H9 (cell line): ENCODE measurements at regions not wholly inside any gene's neighbourhood (a gene's known extent, or its start where the extent isn't known, plus 50 kb on each side); places are given as distances from the start of the nearest gene placed in this dataset.

Experiments used
- DNase-seq: peaks from one replicate; pipeline ENCODE4 v3.0.0-alpha.2; 2017
- H2AFZ ChIP-seq: one replicate; pipeline ENCODE4 v1.6.1; 2013; ENCODE audit warnings: mild to moderate bottlenecking, low read length, control low read depth, moderate library complexity
- H2AK5ac ChIP-seq: 2 replicates; pipeline ENCODE4 v1.6.1; 2013; ENCODE audit warnings: low read length, control low read depth, mixed read lengths; ENCODE audit not compliant: insufficient read length
- H2BK120ac ChIP-seq: one replicate; pipeline ENCODE4 v1.6.1; 2013; ENCODE audit warnings: low read depth, mild to moderate bottlenecking, low read length, control low read depth, inconsistent platforms; ENCODE audit not compliant: poor library complexity, severe bottlenecking
- H2BK12ac ChIP-seq: 2 replicates; pipeline ENCODE4 v1.6.1; 2013; ENCODE audit warnings: low read length, control low read depth, mixed read lengths, low read depth; ENCODE audit not compliant: insufficient read length
- H2BK15ac ChIP-seq: 2 replicates; pipeline ENCODE4 v1.6.1; 2013; ENCODE audit warnings: low read depth, low read length, control low read depth
- H2BK20ac ChIP-seq: one replicate; pipeline ENCODE4 v1.6.1; 2013; ENCODE audit warnings: low read depth, mild to moderate bottlenecking, low read length, control low read depth, inconsistent platforms; ENCODE audit not compliant: poor library complexity, severe bottlenecking
- H2BK5ac ChIP-seq: 2 replicates; pipeline ENCODE4 v1.6.1; 2013; ENCODE audit warnings: low read length, control low read depth, mixed read lengths; ENCODE audit not compliant: insufficient read length
- H3K14ac ChIP-seq: 2 replicates; pipeline ENCODE4 v1.6.1; 2013; ENCODE audit warnings: low read length, control low read depth; ENCODE audit not compliant: insufficient read depth
- H3K18ac ChIP-seq: 2 replicates; pipeline ENCODE4 v1.6.1; 2013; ENCODE audit warnings: low read depth, mild to moderate bottlenecking, mixed read lengths, low read length, control low read depth; ENCODE audit not compliant: insufficient read length
- H3K23ac ChIP-seq: 2 replicates; pipeline ENCODE4 v1.6.1; 2013; ENCODE audit warnings: low read length, control low read depth, mixed read lengths, low read depth; ENCODE audit not compliant: insufficient read length
- H3K23me2 ChIP-seq: 2 replicates; pipeline ENCODE4 v1.6.1; 2013; ENCODE audit warnings: low read depth, mild to moderate bottlenecking, mixed read lengths, low read length, control low read depth; ENCODE audit not compliant: insufficient read length, poor library complexity, severe bottlenecking
- H3K27ac ChIP-seq: 2 replicates; pipeline ENCODE4 v1.5.1; 2013; ENCODE audit warnings: low read length, control low read depth, mixed read lengths, low read depth; ENCODE audit not compliant: insufficient read length
- H3K27me3 ChIP-seq: 2 replicates; pipeline ENCODE4 v1.6.1; 2013; ENCODE audit warnings: low read length, control low read depth, inconsistent platforms; ENCODE audit not compliant: insufficient read depth
- H3K4ac ChIP-seq: 2 replicates; pipeline ENCODE4 v1.6.1; 2013; ENCODE audit warnings: low read depth, mild to moderate bottlenecking, control low read depth, inconsistent platforms, low read length, moderate library complexity
- H3K4me1 ChIP-seq: 2 replicates; pipeline ENCODE4 v1.6.1; 2013; ENCODE audit warnings: low read length, control low read depth, inconsistent platforms; ENCODE audit not compliant: insufficient read depth
- H3K4me2 ChIP-seq: 2 replicates; pipeline ENCODE4 v1.6.1; 2013; ENCODE audit warnings: low read length, control low read depth, mixed read lengths; ENCODE audit not compliant: insufficient read length, insufficient read depth
- H3K56ac ChIP-seq: 2 replicates; pipeline ENCODE4 v1.6.1; 2013; ENCODE audit warnings: low read depth, mild to moderate bottlenecking, mixed read lengths, low read length, control low read depth; ENCODE audit not compliant: insufficient read length
- H3K79me1 ChIP-seq: 2 replicates; pipeline ENCODE4 v1.6.1; 2013; ENCODE audit warnings: low read depth, mild to moderate bottlenecking, moderate library complexity, low read length, control low read depth, inconsistent platforms; ENCODE audit not compliant: insufficient read depth, poor library complexity, severe bottlenecking
- H3K79me2 ChIP-seq: 2 replicates; pipeline ENCODE4 v1.6.1; 2013; ENCODE audit warnings: low read length, control low read depth, inconsistent platforms; ENCODE audit not compliant: insufficient read depth
- H3K9ac ChIP-seq: 2 replicates; pipeline ENCODE4 v1.6.1; 2013; ENCODE audit warnings: low read length, control low read depth, mixed read lengths; ENCODE audit not compliant: insufficient read length; ENCODE audit errors: extremely low read depth
- H3K9me3 ChIP-seq: one replicate; pipeline ENCODE4 v1.6.1; 2013; ENCODE audit warnings: low read depth, low read length, inconsistent platforms; ENCODE audit not compliant: control insufficient read depth
- H3T11ph ChIP-seq: one replicate; pipeline ENCODE4 v1.6.1; 2013; ENCODE audit warnings: mild to moderate bottlenecking, low read length, control low read depth, inconsistent platforms
- H4K20me1 ChIP-seq: one replicate; pipeline ENCODE4 v1.6.1; 2013; ENCODE audit not compliant: control insufficient read depth, insufficient read length, insufficient read depth
- H4K5ac ChIP-seq: 2 replicates; pipeline ENCODE4 v1.6.1; 2013; ENCODE audit warnings: low read depth, mild to moderate bottlenecking, mixed read lengths, low read length, control low read depth; ENCODE audit not compliant: insufficient read length
- H4K8ac ChIP-seq: replicated peaks from 2 replicates; pipeline ENCODE4 v1.6.1; 2013; ENCODE audit warnings: low read length, control low read depth, mixed read lengths, low read depth; ENCODE audit not compliant: insufficient read length
- H4K91ac ChIP-seq: 2 replicates; pipeline ENCODE4 v1.6.1; 2013; ENCODE audit warnings: low read depth, mild to moderate bottlenecking, moderate library complexity, mixed read lengths, low read length, control low read depth; ENCODE audit not compliant: insufficient read length
- H3K27ac Mint-ChIP-seq, 3 experiments: 2 replicates in 2 of 3; 3 replicates in 1 of 3; pipeline ENCODE4 v1.8.0; 2020 to 2021; ENCODE audit warnings: mixed read lengths in 3 of 3, mild to moderate bottlenecking in 1 of 3, moderate library complexity in 1 of 3
- H3K27me3 Mint-ChIP-seq: 2 replicates; pipeline ENCODE4 v1.8.0; 2021; ENCODE audit warnings: low read depth, mild to moderate bottlenecking, moderate library complexity, mixed read lengths
- H3K36me3 Mint-ChIP-seq, 3 experiments: 2 replicates in 2 of 3; 3 replicates in 1 of 3; pipeline ENCODE4 v1.8.0; 2020 to 2021; ENCODE audit warnings: low read depth in 3 of 3, mixed read lengths in 3 of 3; ENCODE audit not compliant: insufficient read depth in 1 of 3
- H3K4me1 Mint-ChIP-seq, 2 experiments: 2 replicates each; pipeline ENCODE4 v1.8.0; 2020; ENCODE audit warnings: mixed read lengths in 2 of 2
- H3K4me3 Mint-ChIP-seq, 2 experiments: 2 replicates in 1 of 2; 3 replicates in 1 of 2; pipeline ENCODE4 v1.8.0; 2020 to 2021; ENCODE audit warnings: mild to moderate bottlenecking in 2 of 2, mixed read lengths in 2 of 2, moderate library complexity in 1 of 2
- H3K9me3 Mint-ChIP-seq, 2 experiments: 2 replicates in 1 of 2; 3 replicates in 1 of 2; pipeline ENCODE4 v1.8.0; 2020; ENCODE audit warnings: mild to moderate bottlenecking in 2 of 2, mixed read lengths in 2 of 2, moderate library complexity in 1 of 2
- WGBS: extraction: QIAGEN DNeasy Blood & Tissue Kit; methylation state at CpG from one replicate; pipeline ENCODE4 v1.1.7; 2013; ENCODE audit warnings: missing lambda C conversion rate, low lambda C conversion rate, mixed read lengths; ENCODE audit not compliant: insufficient read length; ENCODE audit errors: extremely low coverage; 5-methylcytosine and 5-hydroxymethylcytosine counted together
- TF ChIP-seq, protein P1 (sequence below): fragments of 200-600 bp; sonication (generic); conservative IDR thresholded peaks from 3 replicates; pipeline ENCODE4 v1.8.0; 2021; ENCODE audit warnings: antibody characterized with exemption, mild to moderate bottlenecking

DNA sequence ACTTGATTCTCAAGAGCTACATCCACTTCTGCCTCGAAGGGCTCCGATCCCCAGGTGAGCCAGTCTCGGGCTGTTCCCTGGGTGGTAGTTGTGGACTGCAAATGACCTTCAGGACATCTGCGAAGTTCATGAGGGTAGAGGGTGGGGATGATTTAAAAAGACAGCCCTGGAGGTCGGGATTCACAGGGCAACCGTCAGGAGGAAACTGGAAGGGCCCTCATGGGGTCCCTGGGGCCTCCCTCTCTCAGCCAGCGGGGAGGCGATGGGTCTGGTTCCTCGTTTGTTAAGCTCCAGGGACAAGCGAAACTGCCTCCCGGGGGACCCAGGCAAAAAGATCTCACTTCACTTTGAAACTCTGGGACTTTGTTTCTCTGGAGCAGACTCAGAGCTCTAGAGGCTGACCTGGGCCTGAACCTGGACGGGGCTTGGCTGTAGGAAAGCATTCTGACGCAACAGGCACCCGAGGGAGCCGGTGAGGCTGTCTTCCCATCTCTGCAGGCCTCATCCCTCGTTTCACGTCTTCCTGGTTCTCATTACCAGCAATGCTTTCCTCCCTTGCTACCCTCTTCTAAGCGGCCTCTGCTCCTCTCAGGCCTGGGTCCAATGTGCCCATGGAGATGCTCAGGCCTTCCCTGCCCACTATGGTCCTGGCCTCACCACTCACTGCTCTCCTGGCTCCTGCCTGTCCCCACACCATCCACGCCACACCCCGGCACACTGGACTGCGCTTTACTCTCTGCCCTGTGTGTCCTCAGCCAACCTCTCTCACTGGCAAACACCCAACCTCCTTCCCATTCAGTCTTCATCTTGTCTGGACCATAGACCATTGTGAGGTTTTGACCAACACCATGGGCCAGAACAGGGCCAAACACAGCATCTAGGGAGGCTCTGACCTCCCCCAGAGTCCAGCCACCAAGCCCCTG lies 214.2 kb upstream of the TNRC6C start:
- H3K27ac Mint-ChIP-seq, result peak overlapping the region in 1 of 3 experiments; percentile 13; a peak in 1 of 7 replicates
- Histone ChIP-seq H2BK15ac (no peak overlapping the region), H3T11ph (no peak overlapping the region), H3K79me2 (no peaks in the 10 kb centered on the region), H3K56ac (no peak overlapping the region), H2BK5ac (no peak overlapping the region), H3K4ac (no peak overlapping the region), H3K4me2 (no peak overlapping the region), H3K23me2 (no peaks in the 10 kb centered on the region), H3K4me1 (peaks cover 2% of the 10 kb centered on the region; the same call in 1 of the 2 replicates), H2AFZ (no peak overlapping the region), H3K79me1 (no peaks in the 10 kb centered on the region), H2AK5ac (no peak overlapping the region), H4K8ac (no peak overlapping the region), H3K9ac (no peak overlapping the region), H4K5ac (no peak overlapping the region), H3K18ac (no peak overlapping the region), H3K27me3 (no peaks in the 10 kb centered on the region; the same call in 1 of the 2 replicates), H3K9me3 (no peaks in the 10 kb centered on the region), H4K91ac (no peak overlapping the region), H2BK12ac (no peak overlapping the region), H4K20me1 (no peaks in the 10 kb centered on the region), H2BK20ac (no peak overlapping the region), H3K23ac (no peak overlapping the region), H3K27ac (no peak overlapping the region), H3K14ac (no peak overlapping the region), H2BK120ac (no peak overlapping the region)
- WGBS, result no CpG with 5 or more reads among the region's 21 CpGs
- H3K9me3 Mint-ChIP-seq, result peaks cover 12 to 26% of the 10 kb centered on the region in 2 experiments
- H3K4me1 Mint-ChIP-seq, result peaks cover 58 to 65% of the 10 kb centered on the region in 2 experiments
- no peak for DNase-seq
- H3K27me3 Mint-ChIP-seq, result peaks cover 64% of the 10 kb centered on the region
- no peak overlapping the region for H3K4me3 Mint-ChIP-seq
- H3K36me3 Mint-ChIP-seq, result peaks cover 0 to 23% (median 0%) of the 10 kb centered on the region in 3 experiments; a peak in 3 of 7 replicates
- TF ChIP-seq, protein P1, sequence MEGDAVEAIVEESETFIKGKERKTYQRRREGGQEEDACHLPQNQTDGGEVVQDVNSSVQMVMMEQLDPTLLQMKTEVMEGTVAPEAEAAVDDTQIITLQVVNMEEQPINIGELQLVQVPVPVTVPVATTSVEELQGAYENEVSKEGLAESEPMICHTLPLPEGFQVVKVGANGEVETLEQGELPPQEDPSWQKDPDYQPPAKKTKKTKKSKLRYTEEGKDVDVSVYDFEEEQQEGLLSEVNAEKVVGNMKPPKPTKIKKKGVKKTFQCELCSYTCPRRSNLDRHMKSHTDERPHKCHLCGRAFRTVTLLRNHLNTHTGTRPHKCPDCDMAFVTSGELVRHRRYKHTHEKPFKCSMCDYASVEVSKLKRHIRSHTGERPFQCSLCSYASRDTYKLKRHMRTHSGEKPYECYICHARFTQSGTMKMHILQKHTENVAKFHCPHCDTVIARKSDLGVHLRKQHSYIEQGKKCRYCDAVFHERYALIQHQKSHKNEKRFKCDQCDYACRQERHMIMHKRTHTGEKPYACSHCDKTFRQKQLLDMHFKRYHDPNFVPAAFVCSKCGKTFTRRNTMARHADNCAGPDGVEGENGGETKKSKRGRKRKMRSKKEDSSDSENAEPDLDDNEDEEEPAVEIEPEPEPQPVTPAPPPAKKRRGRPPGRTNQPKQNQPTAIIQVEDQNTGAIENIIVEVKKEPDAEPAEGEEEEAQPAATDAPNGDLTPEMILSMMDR, result no peak
